ENCODE measurements at regions not wholly inside any gene's neighbourhood (a gene's known extent, or its start where the extent isn't known, plus 50 kb on each side); places are given as distances from the start of the nearest gene placed in this dataset.

GRCh38 chr3:147930232-147930807 is 521.2 kb downstream of the ZIC1 start:
- Histone ChIP-seq H3K79me2 (replicated peaks; ENCODE audit: insufficient read depth) (no peaks in the 10 kb centered on the region), H3K4me3 (no peak overlapping the region), H3F3A (replicated peaks; ENCODE audit: low read depth) (no peaks in the 10 kb centered on the region), H4K20me1 (replicated peaks; ENCODE audit: insufficient read depth) (no peaks in the 10 kb centered on the region), H3K27ac (ENCODE audit: low read depth) (no peak overlapping the region), H2AFZ (no peak overlapping the region; the same call in 1 of the 2 replicates), H3K36me3 (ENCODE audit: insufficient read depth) (no peaks in the 10 kb centered on the region), H3K27me3 (ENCODE audit: insufficient read depth) (no peaks in the 10 kb centered on the region), H3K4me1 (ENCODE audit: insufficient read depth) (peaks cover 44% of the 10 kb centered on the region), H3K4me2 (no peak overlapping the region), H3K9me2 (ENCODE audit: insufficient read depth) (no peaks in the 10 kb centered on the region)
- DNase-seq (ENCODE audit: low spot score) (no peak), ATAC-seq (no peak)
- Mint-ChIP-seq H3K4me3 (no peak overlapping the region), H3K27me3 (ENCODE audit: insufficient read depth, low read depth, poor library complexity) (no peaks in the 10 kb centered on the region), H3K4me1 (peaks cover 46% of the 10 kb centered on the region), H3K36me3 (ENCODE audit: low read depth) (no peaks in the 10 kb centered on the region), H3K9me3 (no peaks in the 10 kb centered on the region), H3K27ac (peak overlapping the region; percentile 57)
- TF ChIP-seq, protein P1, sequence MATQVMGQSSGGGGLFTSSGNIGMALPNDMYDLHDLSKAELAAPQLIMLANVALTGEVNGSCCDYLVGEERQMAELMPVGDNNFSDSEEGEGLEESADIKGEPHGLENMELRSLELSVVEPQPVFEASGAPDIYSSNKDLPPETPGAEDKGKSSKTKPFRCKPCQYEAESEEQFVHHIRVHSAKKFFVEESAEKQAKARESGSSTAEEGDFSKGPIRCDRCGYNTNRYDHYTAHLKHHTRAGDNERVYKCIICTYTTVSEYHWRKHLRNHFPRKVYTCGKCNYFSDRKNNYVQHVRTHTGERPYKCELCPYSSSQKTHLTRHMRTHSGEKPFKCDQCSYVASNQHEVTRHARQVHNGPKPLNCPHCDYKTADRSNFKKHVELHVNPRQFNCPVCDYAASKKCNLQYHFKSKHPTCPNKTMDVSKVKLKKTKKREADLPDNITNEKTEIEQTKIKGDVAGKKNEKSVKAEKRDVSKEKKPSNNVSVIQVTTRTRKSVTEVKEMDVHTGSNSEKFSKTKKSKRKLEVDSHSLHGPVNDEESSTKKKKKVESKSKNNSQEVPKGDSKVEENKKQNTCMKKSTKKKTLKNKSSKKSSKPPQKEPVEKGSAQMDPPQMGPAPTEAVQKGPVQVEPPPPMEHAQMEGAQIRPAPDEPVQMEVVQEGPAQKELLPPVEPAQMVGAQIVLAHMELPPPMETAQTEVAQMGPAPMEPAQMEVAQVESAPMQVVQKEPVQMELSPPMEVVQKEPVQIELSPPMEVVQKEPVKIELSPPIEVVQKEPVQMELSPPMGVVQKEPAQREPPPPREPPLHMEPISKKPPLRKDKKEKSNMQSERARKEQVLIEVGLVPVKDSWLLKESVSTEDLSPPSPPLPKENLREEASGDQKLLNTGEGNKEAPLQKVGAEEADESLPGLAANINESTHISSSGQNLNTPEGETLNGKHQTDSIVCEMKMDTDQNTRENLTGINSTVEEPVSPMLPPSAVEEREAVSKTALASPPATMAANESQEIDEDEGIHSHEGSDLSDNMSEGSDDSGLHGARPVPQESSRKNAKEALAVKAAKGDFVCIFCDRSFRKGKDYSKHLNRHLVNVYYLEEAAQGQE (IDR thresholded peaks at IDR 0.05; ENCODE audit: unreplicated experiment) = no peak
- TF ChIP-seq JUNB (IDR thresholded peaks at IDR 0.05; ENCODE audit: unreplicated experiment) (no peak), EZH2 (IDR thresholded peaks at IDR 0.05; ENCODE audit: low read depth, unreplicated experiment) (no peak), NANOG (IDR thresholded peaks at IDR 0.05; ENCODE audit: borderline replicate concordance) (no peak), ZNF331 (CRISPR knock-in tag; IDR thresholded peaks at IDR 0.05; ENCODE audit: low read depth) (no peak), CREB1 (CRISPR knock-in tag; IDR thresholded peaks at IDR 0.05; ENCODE audit: low read depth) (no peak), STAT1 (IDR thresholded peaks at IDR 0.05; ENCODE audit: unreplicated experiment) (no peak), EZH2phosphoT487 (IDR thresholded peaks at IDR 0.05; ENCODE audit: unreplicated experiment) (no peak), ZNF114 (CRISPR knock-in tag; IDR thresholded peaks at IDR 0.05) (no peak), ZNF462 (CRISPR knock-in tag; IDR thresholded peaks at IDR 0.05) (no peak), POLR2AphosphoS5 (IDR thresholded peaks at IDR 0.05; ENCODE audit: low read depth) (no peak), CTCF (conservative IDR thresholded peaks at IDR 0.05; ENCODE audit: low read depth in 2 of 2) (no peak)
- TF ChIP-seq, protein P2, sequence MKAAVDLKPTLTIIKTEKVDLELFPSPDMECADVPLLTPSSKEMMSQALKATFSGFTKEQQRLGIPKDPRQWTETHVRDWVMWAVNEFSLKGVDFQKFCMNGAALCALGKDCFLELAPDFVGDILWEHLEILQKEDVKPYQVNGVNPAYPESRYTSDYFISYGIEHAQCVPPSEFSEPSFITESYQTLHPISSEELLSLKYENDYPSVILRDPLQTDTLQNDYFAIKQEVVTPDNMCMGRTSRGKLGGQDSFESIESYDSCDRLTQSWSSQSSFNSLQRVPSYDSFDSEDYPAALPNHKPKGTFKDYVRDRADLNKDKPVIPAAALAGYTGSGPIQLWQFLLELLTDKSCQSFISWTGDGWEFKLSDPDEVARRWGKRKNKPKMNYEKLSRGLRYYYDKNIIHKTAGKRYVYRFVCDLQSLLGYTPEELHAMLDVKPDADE (IDR thresholded peaks at IDR 0.05) = no peak

All from GM23338 (cell line).